Adrenal gland (tissue), 5 donors: ENCODE measurements at regions not wholly inside any gene's neighbourhood (a gene's known extent, or its start where the extent isn't known, plus 50 kb on each side); places are given as distances from the start of the nearest gene placed in this dataset.

ENCODE experiments used
- POLR2A ChIP-seq, 2 donors: fragments of 450-650 bp; IDR thresholded peaks; one replicate each; pipeline ENCODE4 v1.6.1; 2017; ENCODE audit warnings: antibody characterized with exemption in 2 of 2, mild to moderate bottlenecking in 2 of 2, moderate library complexity in 1 of 2
- TF ChIP-seq, protein P1 (sequence below), 6 experiments: fragments of 450-650 bp in 4 of 6; fragments of 200-600 bp in 2 of 6; sonication (generic) in 1 of 6; IDR thresholded peaks; 1 replicate in 5 of 6; 2 replicates in 1 of 6; pipeline versions ENCODE4 v1.5.1 to v1.8.0; 2016 to 2021; ENCODE audit warnings: antibody characterized with exemption in 6 of 6, mild to moderate bottlenecking in 2 of 6, moderate library complexity in 1 of 6
- donor health status: DM: no; HTN: no; CAD: no.

DNA sequence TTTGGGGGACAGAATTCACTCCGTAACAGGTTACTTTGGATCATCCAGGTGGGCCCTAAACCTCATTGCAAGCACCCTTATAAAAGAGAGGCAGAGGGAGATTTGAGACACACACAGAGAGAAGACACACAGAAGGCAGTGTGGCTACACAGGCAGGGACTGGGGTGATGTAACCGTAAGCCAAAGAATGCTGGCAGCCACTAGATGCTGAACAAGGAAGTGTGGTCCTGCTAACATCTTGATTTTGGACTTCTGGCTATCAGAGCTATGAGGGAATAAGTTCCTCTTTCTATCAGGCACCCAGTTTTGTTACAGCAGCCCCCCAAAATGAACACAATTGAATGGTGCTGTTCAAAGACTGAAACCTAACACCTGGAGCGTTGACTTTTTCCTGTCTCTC lies 191.3 kb upstream of the MYLIP start:
- TF ChIP-seq, protein P1, sequence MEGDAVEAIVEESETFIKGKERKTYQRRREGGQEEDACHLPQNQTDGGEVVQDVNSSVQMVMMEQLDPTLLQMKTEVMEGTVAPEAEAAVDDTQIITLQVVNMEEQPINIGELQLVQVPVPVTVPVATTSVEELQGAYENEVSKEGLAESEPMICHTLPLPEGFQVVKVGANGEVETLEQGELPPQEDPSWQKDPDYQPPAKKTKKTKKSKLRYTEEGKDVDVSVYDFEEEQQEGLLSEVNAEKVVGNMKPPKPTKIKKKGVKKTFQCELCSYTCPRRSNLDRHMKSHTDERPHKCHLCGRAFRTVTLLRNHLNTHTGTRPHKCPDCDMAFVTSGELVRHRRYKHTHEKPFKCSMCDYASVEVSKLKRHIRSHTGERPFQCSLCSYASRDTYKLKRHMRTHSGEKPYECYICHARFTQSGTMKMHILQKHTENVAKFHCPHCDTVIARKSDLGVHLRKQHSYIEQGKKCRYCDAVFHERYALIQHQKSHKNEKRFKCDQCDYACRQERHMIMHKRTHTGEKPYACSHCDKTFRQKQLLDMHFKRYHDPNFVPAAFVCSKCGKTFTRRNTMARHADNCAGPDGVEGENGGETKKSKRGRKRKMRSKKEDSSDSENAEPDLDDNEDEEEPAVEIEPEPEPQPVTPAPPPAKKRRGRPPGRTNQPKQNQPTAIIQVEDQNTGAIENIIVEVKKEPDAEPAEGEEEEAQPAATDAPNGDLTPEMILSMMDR (IDR thresholded peaks at IDR 0.05), result no peak
- TF ChIP-seq POLR2A (IDR thresholded peaks at IDR 0.05), result no peak
